GM13976 (cell line): ENCODE measurements at regions not wholly inside any gene's neighbourhood (a gene's known extent, or its start where the extent isn't known, plus 50 kb on each side); places are given as distances from the start of the nearest gene placed in this dataset.

Source experiments
- DNase-seq: peaks from one replicate; pipeline ENCODE4 v3.0.0; 2012; ENCODE audit warnings: low spot score
- CTCF ChIP-seq: IDR thresholded peaks from 2 replicates; pipeline ENCODE4 v1.5.1; 2012; ENCODE audit warnings: borderline replicate concordance, mild to moderate bottlenecking; ENCODE audit not compliant: insufficient read depth; ENCODE audit errors: extremely low read depth, missing control alignments, control extremely low read depth
- in situ Hi-C: fragments of 300-500 bp; cut with MboI; formaldehyde crosslinking; loops from one replicate; pipeline ENCODE4 v1.12.0; 2022; ENCODE audit warnings: low sequenced_read_pairs, mixed read lengths, inconsistent platforms; ENCODE audit not compliant: unreplicated experiment

GRCh38 chr11:87384078-87384729 is 346.5 kb downstream of the TMEM135 start:
- no peak for TF ChIP-seq CTCF
- in situ Hi-C loops = no loop called here

DNA sequence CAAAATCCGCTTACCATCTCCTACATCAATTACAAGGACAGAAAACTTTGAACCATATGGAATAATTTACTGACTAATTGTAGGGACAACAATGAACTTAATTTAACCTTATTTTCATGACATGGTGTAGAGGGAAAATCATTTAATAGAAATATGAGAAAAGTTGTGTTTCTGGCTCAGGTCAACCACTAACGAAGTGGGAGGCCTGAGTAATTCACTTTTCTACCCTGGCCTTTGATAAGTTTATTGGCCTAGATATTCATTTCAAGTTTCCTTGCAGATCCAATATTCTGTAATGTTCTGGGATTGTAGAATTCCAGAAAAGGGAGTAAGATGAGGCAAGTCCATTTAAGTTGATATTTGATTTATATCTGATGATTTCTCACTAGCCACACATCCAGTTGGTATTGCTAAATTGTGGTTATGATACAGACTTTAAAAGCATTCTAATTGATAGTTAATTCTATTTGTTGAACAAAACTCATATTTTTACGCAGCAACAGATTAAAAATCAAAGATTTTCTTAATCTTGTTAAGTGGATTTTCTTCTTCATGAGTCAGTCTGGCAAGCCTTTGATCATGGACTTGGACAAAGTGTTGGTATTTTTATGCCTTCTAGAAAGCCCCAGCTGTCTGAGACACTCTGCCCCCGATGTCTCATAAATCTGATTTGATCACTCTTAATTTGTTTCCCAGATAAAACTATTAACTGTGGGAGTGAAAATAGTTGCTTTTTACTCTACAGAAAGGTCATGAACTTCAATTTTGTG is 336.5 kb downstream of the TMEM135 start:
- in situ Hi-C loops = loop anchor here (25.0 kb wide), 1 partner anchor 1163 kb away; no protein-coding TSS in a partner anchor
- no peak for DNase-seq
- no peak for TF ChIP-seq CTCF

More at GRCh38 chr11:87384078-87384729, 346.5 kb downstream of the TMEM135 start:
- no peak for DNase-seq
